HUES6 (cell line): ENCODE measurements at regions not wholly inside any gene's neighbourhood (a gene's known extent, or its start where the extent isn't known, plus 50 kb on each side); places are given as distances from the start of the nearest gene placed in this dataset.

Source experiments
- H3K27ac ChIP-seq: 2 replicates; pipeline ENCODE4 v1.7.0; 2013; ENCODE audit warnings: low read depth, mild to moderate bottlenecking, low read length, inconsistent platforms
- H3K27me3 ChIP-seq: 2 replicates; pipeline ENCODE4 v1.6.1; 2013; ENCODE audit warnings: low read length; ENCODE audit not compliant: control insufficient read depth, insufficient read depth
- H3K36me3 ChIP-seq: 2 replicates; pipeline ENCODE4 v1.6.1; 2013; ENCODE audit warnings: low read length; ENCODE audit not compliant: control insufficient read depth, insufficient read depth
- H3K4me1 ChIP-seq: 2 replicates; pipeline ENCODE4 v1.6.1; 2013; ENCODE audit warnings: low read length; ENCODE audit not compliant: control insufficient read depth, insufficient read depth
- H3K4me3 ChIP-seq: 2 replicates; pipeline ENCODE4 v1.5.1; 2013; ENCODE audit warnings: low read depth, low read length
- H3K9ac ChIP-seq: one replicate; pipeline ENCODE4 v1.6.1; 2013; ENCODE audit warnings: mild to moderate bottlenecking, low read length
- H3K9me3 ChIP-seq: 2 replicates; pipeline ENCODE4 v1.6.1; 2013; ENCODE audit warnings: low read depth, low read length; ENCODE audit not compliant: control insufficient read depth, insufficient read depth

- no peak overlapping the region for H3K9ac ChIP-seq
- H3K4me3 ChIP-seq = no peak overlapping the region
Observed at GRCh38 chr6:91447530-91448254, 860.8 kb upstream of the MAP3K7 start.

GRCh38 chr6:91447081-91447480, 860.2 kb upstream of the MAP3K7 start:
- Histone ChIP-seq H3K9me3 (no peaks in the 10 kb centered on the region), H3K27me3 (no peaks in the 10 kb centered on the region), H3K36me3 (no peaks in the 10 kb centered on the region), H3K9ac (no peak overlapping the region), H3K4me3 (no peak overlapping the region), H3K4me1 (no peaks in the 10 kb centered on the region), H3K27ac (no peak overlapping the region)

More at GRCh38 chr6:91447530-91448254, 860.8 kb upstream of the MAP3K7 start:
- Histone ChIP-seq H3K4me1 (no peaks in the 10 kb centered on the region), H3K27ac (no peak overlapping the region), H3K27me3 (no peaks in the 10 kb centered on the region), H3K9me3 (no peaks in the 10 kb centered on the region), H3K36me3 (no peaks in the 10 kb centered on the region)

GRCh38 chr6:91443405-91443804, 856.5 kb upstream of the MAP3K7 start:
- Histone ChIP-seq H3K4me1 (no peaks in the 10 kb centered on the region), H3K27ac (no peak overlapping the region), H3K27me3 (no peaks in the 10 kb centered on the region), H3K9me3 (no peaks in the 10 kb centered on the region), H3K4me3 (no peak overlapping the region), H3K36me3 (no peaks in the 10 kb centered on the region), H3K9ac (no peak overlapping the region)

DNA sequence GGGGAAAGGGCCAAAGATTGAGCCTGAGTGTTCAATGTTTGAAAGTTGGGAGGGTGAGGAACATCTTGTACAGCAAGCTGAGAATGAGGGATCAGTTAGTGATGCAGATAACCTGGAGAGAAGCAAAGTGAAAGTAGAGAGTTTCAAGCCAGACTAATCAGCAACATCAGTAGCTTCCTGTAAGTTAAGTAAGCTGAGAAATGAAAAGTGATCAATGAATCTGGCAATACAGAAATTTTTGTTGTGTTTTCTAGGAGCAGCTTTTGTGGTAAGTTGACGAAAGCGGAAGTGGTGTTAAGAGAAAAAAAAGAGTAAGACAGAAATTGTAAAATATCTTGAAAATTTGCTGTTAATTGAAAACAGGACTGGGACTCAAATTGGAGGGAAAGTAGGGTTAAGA, 855.5 kb upstream of the MAP3K7 start:
- Histone ChIP-seq H3K9ac (no peak overlapping the region), H3K27ac (no peak overlapping the region), H3K36me3 (no peaks in the 10 kb centered on the region), H3K4me1 (peaks cover 5% of the 10 kb centered on the region), H3K4me3 (no peak overlapping the region), H3K27me3 (no peaks in the 10 kb centered on the region), H3K9me3 (no peaks in the 10 kb centered on the region)

DNA sequence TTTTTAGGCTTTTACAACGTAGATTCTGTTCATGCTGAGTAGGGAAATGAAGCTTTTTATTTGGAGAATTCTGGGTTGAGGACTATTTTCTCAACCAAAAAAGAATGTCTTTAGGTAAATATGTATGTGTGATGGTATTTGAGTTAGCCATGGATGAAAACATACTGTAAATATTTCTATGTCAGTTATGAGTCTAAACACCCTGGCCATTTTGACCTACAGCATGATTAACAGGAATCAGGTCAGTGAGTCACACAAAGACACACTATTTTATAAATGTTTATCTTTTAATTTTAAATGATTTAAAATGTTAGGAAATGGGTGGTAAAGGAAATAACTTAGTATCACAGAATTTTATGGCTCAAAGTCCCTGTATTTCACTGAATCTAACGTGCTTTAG, 851.7 kb upstream of the MAP3K7 start:
- Histone ChIP-seq H3K4me3 (no peak overlapping the region), H3K36me3 (no peaks in the 10 kb centered on the region), H3K27me3 (no peaks in the 10 kb centered on the region), H3K4me1 (peaks cover 8% of the 10 kb centered on the region), H3K9ac (no peak overlapping the region), H3K9me3 (no peaks in the 10 kb centered on the region), H3K27ac (no peak overlapping the region)

GRCh38 chr6:91437315-91437729, 850.5 kb upstream of the MAP3K7 start:
- Histone ChIP-seq H3K9me3 (no peaks in the 10 kb centered on the region), H3K4me1 (peaks cover 8% of the 10 kb centered on the region), H3K27ac (no peak overlapping the region), H3K36me3 (no peaks in the 10 kb centered on the region), H3K4me3 (no peak overlapping the region), H3K27me3 (no peaks in the 10 kb centered on the region), H3K9ac (no peak overlapping the region)

GRCh38 chr6:91436448-91436847, 849.6 kb upstream of the MAP3K7 start:
- Histone ChIP-seq H3K9ac (no peak overlapping the region), H3K27me3 (no peaks in the 10 kb centered on the region), H3K4me1 (peaks cover 8% of the 10 kb centered on the region), H3K9me3 (no peaks in the 10 kb centered on the region), H3K4me3 (no peak overlapping the region), H3K36me3 (no peaks in the 10 kb centered on the region), H3K27ac (no peak overlapping the region)

DNA sequence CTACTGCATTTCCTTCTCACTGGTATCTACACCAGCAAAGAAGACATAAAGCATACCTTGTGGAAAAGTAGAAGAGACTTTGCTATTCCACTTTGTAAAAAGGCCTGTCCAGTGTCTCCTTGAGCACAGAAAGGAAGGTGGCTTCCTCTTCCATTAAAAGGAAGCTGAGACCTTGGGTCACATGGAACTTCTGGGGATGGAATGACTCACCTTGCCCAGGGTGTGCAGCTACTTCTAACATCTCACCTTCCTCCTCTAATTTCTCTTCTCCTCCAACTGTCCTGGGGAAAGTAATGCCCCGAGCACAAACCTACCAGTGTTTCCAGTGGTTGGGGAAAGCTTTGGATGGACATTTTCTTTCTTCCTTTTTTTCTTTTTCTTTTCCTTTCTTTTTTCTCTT, 848.8 kb upstream of the MAP3K7 start:
- no peaks in the 10 kb centered on the region for H3K9me3 ChIP-seq
- peaks cover 8% of the 10 kb centered on the region for H3K4me1 ChIP-seq
- no peaks in the 10 kb centered on the region for H3K36me3 ChIP-seq
- no peaks in the 10 kb centered on the region for H3K27me3 ChIP-seq
- H3K4me3 ChIP-seq = no peak overlapping the region
- no peak overlapping the region for H3K27ac ChIP-seq
- H3K9ac ChIP-seq = no peak overlapping the region

- no peak overlapping the region for H3K4me3 ChIP-seq
- H3K9me3 ChIP-seq = no peaks in the 10 kb centered on the region
- no peak overlapping the region for H3K9ac ChIP-seq
- H3K27ac ChIP-seq = no peak overlapping the region
- no peaks in the 10 kb centered on the region for H3K36me3 ChIP-seq
- no peaks in the 10 kb centered on the region for H3K27me3 ChIP-seq
- peaks cover 8% of the 10 kb centered on the region for H3K4me1 ChIP-seq
Observed at GRCh38 chr6:91434576-91434975, 847.7 kb upstream of the MAP3K7 start.

- Histone ChIP-seq H3K9ac (no peak overlapping the region), H3K4me3 (no peak overlapping the region), H3K27me3 (no peaks in the 10 kb centered on the region), H3K36me3 (no peaks in the 10 kb centered on the region), H3K4me1 (peaks cover 8% of the 10 kb centered on the region), H3K9me3 (no peaks in the 10 kb centered on the region), H3K27ac (no peak overlapping the region)
Observed at GRCh38 chr6:91433660-91434534, 847.0 kb upstream of the MAP3K7 start.

DNA sequence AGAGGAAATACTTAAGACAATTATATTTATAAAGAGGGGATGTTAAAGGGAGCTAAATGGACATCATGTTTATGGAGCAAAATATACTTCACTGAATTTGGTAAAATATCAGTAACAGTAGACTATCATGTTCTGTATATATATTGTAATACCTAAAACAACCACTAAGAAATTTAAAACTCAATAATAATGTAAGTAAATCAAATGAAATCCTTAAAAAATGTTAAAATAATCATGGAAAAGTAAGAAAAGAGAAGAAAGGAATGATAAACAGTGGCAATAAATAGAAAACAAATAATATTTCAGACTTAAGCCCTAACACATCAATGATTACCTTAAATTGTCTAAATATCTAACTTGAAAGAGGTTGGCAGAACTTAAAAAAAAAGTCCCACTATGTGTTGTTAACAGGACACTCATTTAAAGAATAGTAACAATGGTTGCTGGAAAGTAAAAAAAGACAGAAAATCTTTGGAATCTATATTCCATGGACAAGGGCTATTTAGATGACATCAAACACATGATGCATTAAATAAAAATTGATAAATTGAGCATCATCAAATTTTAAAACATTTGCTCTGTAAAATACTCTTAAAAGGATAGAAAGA, 842.2 kb upstream of the MAP3K7 start:
- Histone ChIP-seq H3K4me3 (no peak overlapping the region), H3K4me1 (no peaks in the 10 kb centered on the region), H3K9me3 (no peaks in the 10 kb centered on the region), H3K27ac (no peak overlapping the region), H3K36me3 (no peaks in the 10 kb centered on the region), H3K27me3 (no peaks in the 10 kb centered on the region), H3K9ac (no peak overlapping the region)
